ENCODE measurements at regions not wholly inside any gene's neighbourhood (a gene's known extent, or its start where the extent isn't known, plus 50 kb on each side); places are given as distances from the start of the nearest gene placed in this dataset.

DNA sequence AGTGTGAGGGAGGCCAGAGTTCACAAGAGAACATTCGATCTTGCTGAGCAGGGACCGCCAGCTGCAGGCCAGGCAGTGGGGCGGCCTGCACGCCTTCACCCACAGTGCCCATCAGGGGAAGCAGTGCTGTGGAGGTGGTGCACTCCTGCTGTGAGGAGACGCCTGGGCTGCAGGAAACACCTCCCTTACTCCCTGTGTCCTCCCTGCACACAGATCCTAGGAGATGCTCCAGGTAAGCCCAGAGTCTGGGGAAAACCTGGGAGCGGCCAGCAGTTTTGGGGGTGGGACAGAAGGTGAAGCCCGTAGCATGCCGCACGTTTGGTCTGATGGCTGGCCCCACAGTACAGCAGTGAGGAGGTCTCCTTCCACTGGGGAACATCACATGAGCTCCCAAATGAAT is 180.8 kb upstream of the RAB6C start:
- Histone ChIP-seq H3K9ac (no peak overlapping the region), H3K79me2 (ENCODE audit: insufficient read depth, low read depth) (no peaks in the 10 kb centered on the region), H2AFZ (ENCODE audit: low read depth) (no peak overlapping the region), H3K4me3 (IDR thresholded peaks at IDR 0.05; ENCODE audit: insufficient read depth, low read depth, low read length) (no peak overlapping the region), H3K4me1 (ENCODE audit: low read depth, poor library complexity, severe bottlenecking) (no peaks in the 10 kb centered on the region), H3K27ac (no peak overlapping the region), H3K27me3 (ENCODE audit: insufficient read depth, low read depth) (no peaks in the 10 kb centered on the region), H3K36me3 (ENCODE audit: insufficient read depth) (no peaks in the 10 kb centered on the region), H4K20me1 (ENCODE audit: insufficient read depth) (no peaks in the 10 kb centered on the region), H3K4me2 (no peak overlapping the region)
- TF ChIP-seq, protein P1, sequence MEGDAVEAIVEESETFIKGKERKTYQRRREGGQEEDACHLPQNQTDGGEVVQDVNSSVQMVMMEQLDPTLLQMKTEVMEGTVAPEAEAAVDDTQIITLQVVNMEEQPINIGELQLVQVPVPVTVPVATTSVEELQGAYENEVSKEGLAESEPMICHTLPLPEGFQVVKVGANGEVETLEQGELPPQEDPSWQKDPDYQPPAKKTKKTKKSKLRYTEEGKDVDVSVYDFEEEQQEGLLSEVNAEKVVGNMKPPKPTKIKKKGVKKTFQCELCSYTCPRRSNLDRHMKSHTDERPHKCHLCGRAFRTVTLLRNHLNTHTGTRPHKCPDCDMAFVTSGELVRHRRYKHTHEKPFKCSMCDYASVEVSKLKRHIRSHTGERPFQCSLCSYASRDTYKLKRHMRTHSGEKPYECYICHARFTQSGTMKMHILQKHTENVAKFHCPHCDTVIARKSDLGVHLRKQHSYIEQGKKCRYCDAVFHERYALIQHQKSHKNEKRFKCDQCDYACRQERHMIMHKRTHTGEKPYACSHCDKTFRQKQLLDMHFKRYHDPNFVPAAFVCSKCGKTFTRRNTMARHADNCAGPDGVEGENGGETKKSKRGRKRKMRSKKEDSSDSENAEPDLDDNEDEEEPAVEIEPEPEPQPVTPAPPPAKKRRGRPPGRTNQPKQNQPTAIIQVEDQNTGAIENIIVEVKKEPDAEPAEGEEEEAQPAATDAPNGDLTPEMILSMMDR (conservative IDR thresholded peaks at IDR 0.05; ENCODE audit: low read depth, low read length): no peak

DNA sequence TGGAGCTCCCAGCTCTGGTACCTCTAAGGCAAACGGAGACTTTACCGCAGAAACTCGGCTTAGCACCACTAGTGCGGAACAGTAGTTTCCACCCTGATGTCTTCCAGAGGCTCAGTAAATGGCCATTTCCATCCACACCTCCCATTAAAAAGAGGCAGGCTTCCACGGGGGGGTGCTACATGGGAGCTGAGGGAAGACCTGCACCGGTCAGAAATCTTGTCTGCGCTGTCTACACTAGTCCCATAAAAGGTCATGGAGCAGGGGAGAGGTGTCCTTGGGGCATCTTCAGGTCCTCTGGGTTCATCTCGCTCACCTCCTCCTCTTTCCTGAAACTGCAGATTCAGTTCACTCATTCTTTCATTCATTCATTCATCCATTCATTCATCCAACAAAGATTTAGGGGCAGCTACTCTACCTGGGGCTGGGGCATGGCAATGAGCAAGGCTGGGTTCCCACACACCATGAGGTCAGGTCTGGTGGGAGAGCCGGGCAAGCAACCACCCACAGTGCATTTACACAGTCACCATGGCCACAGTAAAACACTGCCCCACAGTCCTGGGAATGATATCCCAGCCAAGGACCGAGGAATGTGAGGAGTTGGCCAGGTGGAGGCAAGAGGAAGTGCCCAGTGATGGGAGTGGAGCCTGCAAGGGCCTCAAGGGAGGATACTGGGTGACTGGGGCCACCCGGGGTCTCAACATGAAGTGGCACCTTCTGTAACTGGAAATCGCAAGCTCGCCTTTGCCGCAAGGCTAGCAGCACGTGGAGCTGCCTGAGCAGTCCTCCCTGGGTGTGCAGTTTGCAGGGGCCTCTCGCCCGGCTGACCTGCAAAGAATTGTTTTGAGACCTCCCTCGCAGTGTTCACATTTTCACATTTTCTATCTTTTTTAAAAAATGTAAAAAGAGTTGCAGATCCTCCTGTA is 180.2 kb upstream of the RAB6C start:
- H3K36me3 ChIP-seq (ENCODE audit: insufficient read depth): no peaks in the 10 kb centered on the region
- H3K79me2 ChIP-seq (ENCODE audit: insufficient read depth, low read depth): no peaks in the 10 kb centered on the region
- H3K9ac ChIP-seq: no peak overlapping the region
- no peaks in the 10 kb centered on the region for H3K4me1 ChIP-seq (ENCODE audit: low read depth, poor library complexity, severe bottlenecking)
- no peaks in the 10 kb centered on the region for H4K20me1 ChIP-seq (ENCODE audit: insufficient read depth)
- H3K27ac ChIP-seq: no peak overlapping the region
- H3K4me3 ChIP-seq (IDR thresholded peaks at IDR 0.05; ENCODE audit: insufficient read depth, low read depth, low read length): no peak overlapping the region
- H3K27me3 ChIP-seq (ENCODE audit: insufficient read depth, low read depth): no peaks in the 10 kb centered on the region
- no peak overlapping the region for H2AFZ ChIP-seq (ENCODE audit: low read depth)
- TF ChIP-seq, protein P1 (conservative IDR thresholded peaks at IDR 0.05; ENCODE audit: low read depth, low read length): no peak
- H3K4me2 ChIP-seq: no peak overlapping the region

DNA sequence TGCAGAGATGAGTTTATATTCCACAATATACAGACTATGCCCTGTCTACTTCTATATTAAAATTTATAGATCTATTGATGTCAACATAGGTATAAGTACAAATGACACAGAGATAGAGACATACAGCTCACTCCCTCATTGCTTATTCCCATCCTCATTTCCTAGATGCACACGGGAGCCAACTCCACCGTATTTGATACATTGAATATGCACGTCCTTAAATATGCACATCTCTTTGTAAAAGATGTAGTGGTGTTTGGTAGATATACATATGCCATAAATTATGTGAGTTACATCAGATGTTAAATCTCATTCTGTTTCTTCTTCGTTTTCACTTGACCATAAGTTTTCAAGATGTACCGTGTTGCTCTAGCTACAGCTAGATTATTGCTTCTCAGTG is 179.2 kb upstream of the RAB6C start:
- H3K27me3 ChIP-seq (ENCODE audit: insufficient read depth, low read depth): no peaks in the 10 kb centered on the region
- no peaks in the 10 kb centered on the region for H3K4me1 ChIP-seq (ENCODE audit: low read depth, poor library complexity, severe bottlenecking)
- no peaks in the 10 kb centered on the region for H3K36me3 ChIP-seq (ENCODE audit: insufficient read depth)
- H3K79me2 ChIP-seq (ENCODE audit: insufficient read depth, low read depth): no peaks in the 10 kb centered on the region
- TF ChIP-seq, protein P1 (conservative IDR thresholded peaks at IDR 0.05; ENCODE audit: low read depth, low read length): no peak
- no peak overlapping the region for H3K4me2 ChIP-seq
- H4K20me1 ChIP-seq (ENCODE audit: insufficient read depth): no peaks in the 10 kb centered on the region
- H2AFZ ChIP-seq (ENCODE audit: low read depth): no peak overlapping the region
- no peak overlapping the region for H3K4me3 ChIP-seq (IDR thresholded peaks at IDR 0.05; ENCODE audit: insufficient read depth, low read depth, low read length)
- no peak overlapping the region for H3K27ac ChIP-seq
- H3K9ac ChIP-seq: no peak overlapping the region

DNA sequence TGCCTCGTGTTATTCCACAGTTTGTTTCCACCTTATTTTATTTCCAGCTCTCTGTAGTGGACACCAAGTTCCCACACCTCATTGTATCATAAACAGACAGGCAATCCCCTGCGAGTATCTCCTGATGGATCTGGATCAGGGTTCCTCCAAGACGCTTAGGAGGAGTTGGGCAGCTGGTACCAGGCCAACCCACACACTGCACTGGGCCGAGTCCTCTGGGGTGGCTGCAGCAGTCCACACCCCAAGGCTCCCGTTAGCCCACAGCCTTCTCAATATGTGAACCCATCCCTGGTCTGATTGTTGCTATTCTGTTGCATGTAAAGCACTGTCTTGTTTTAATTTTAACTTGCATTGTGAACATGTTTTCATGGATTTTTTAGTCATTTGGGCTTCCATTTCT is 178.8 kb upstream of the RAB6C start:
- Histone ChIP-seq H3K4me2 (no peak overlapping the region), H3K9ac (no peak overlapping the region), H3K27me3 (ENCODE audit: insufficient read depth, low read depth) (no peaks in the 10 kb centered on the region), H3K4me3 (IDR thresholded peaks at IDR 0.05; ENCODE audit: insufficient read depth, low read depth, low read length) (no peak overlapping the region), H4K20me1 (ENCODE audit: insufficient read depth) (no peaks in the 10 kb centered on the region), H3K36me3 (ENCODE audit: insufficient read depth) (no peaks in the 10 kb centered on the region), H3K27ac (no peak overlapping the region), H3K79me2 (ENCODE audit: insufficient read depth, low read depth) (no peaks in the 10 kb centered on the region), H2AFZ (ENCODE audit: low read depth) (no peak overlapping the region), H3K4me1 (ENCODE audit: low read depth, poor library complexity, severe bottlenecking) (no peaks in the 10 kb centered on the region)
- TF ChIP-seq, protein P1 (conservative IDR thresholded peaks at IDR 0.05; ENCODE audit: low read depth, low read length): no peak

Data from KMS-11 (cell line).